HCT116 (cell line): ENCODE measurements at regions not wholly inside any gene's neighbourhood (a gene's known extent, or its start where the extent isn't known, plus 50 kb on each side); places are given as distances from the start of the nearest gene placed in this dataset.

ENCODE experiments used
- ATAC-seq: fragments of 200-7000 bp; cut with Tn5 transposase; 2 replicates; pipeline ENCODE4 v1.9.1; 2020; ENCODE audit warnings: mild to moderate bottlenecking, moderate library complexity
- BruUV-seq: library from RNA; stranded (reverse); fragments of 400-500 nt; replicated peaks from 2 replicates; lab custom pipeline; 2021; lab: Mats Ljungman, UMichigan
- CTCF ChIA-PET: fragments of 300-600 bp; sonication (Branson Sonifier 250); formaldehyde crosslinking; loops from one replicate; lab custom pipeline; 2021; ENCODE audit warnings: antibody characterized with exemption; lab: Charles Lee
- POLR2A ChIA-PET: fragments of 300-600, 350-600 bp; sonication (Branson Sonifier 250); formaldehyde crosslinking; loops from one replicate; lab custom pipeline; 2021; ENCODE audit warnings: antibody characterized with exemption; lab: Charles Lee
- RAD21 ChIA-PET, 2 experiments: fragments of 300-600 bp; sonication (Branson Sonifier 250); formaldehyde crosslinking; loops; one replicate each; lab custom pipeline; 2023; ENCODE audit warnings: low total read pairs in 2 of 2; ENCODE audit not compliant: uncharacterized antibody in 2 of 2, unreplicated experiment in 2 of 2, low non-redundant PET in 1 of 2; lab: Charles Lee
- DNase-seq: peaks from one replicate; pipeline ENCODE4 v3.0.0-alpha.2; 2010; ENCODE audit warnings: low read depth, low spot score
- H2AFZ ChIP-seq: fragments of 200-600 bp; shearing (Covaris generic), sonication (generic); 2 replicates; pipeline ENCODE4 v1.6.1; 2017; ENCODE audit warnings: low read depth, mixed run types, mixed read lengths, antibody characterized with exemption, low read length; ENCODE audit not compliant: poor library complexity, severe bottlenecking
- H3K27ac ChIP-seq: 2 replicates; pipeline ENCODE4 v1.5.1; 2012; ENCODE audit warnings: low read depth, low read length
- H3K27me3 ChIP-seq: fragments of 200-600 bp; sonication (generic); 2 replicates; pipeline ENCODE4 v1.6.1; 2016; ENCODE audit warnings: mixed run types, low read length, mixed read lengths; ENCODE audit not compliant: insufficient read depth
- H3K36me3 ChIP-seq, 2 experiments: fragments of 200-500 bp in 1 of 2; fragments of 200-600 bp in 1 of 2; sonication (Bioruptor generic) in 1 of 2; sonication (generic) in 1 of 2; 2 replicates each; pipeline versions ENCODE4 v1.5.1 to v1.6.1; 2014 to 2016; ENCODE audit warnings: low read length in 2 of 2, inconsistent platforms in 1 of 2, mixed read lengths in 1 of 2, mixed run types in 1 of 2; ENCODE audit not compliant: insufficient read depth in 2 of 2, control insufficient read depth in 1 of 2
- H3K4me1 ChIP-seq, 2 experiments: fragments of 200-600 bp in 1 of 2; sonication (generic) in 1 of 2; 2 replicates each; pipeline versions ENCODE4 v1.5.1 to v1.6.1; 2012 to 2017; ENCODE audit warnings: low read length in 2 of 2, inconsistent platforms in 1 of 2, mild to moderate bottlenecking in 1 of 2, mixed read lengths in 1 of 2, mixed run types in 1 of 2, moderate library complexity in 1 of 2; ENCODE audit not compliant: insufficient read depth in 2 of 2, control insufficient read depth in 1 of 2
- H3K4me2 ChIP-seq: fragments of 200-600 bp; sonication (generic); 2 replicates; pipeline ENCODE4 v1.6.1; 2017; ENCODE audit warnings: mixed run types, low read length, mixed read lengths
- H3K4me3 ChIP-seq, 2 experiments: fragments of 200-600 bp in 1 of 2; sonication (generic) in 1 of 2; replicated peaks in 1 of 2; 2 replicates each; pipeline ENCODE4 v1.5.1; 2011 to 2016; ENCODE audit warnings: low read length in 2 of 2, control low read depth in 1 of 2, low read depth in 1 of 2, mild to moderate bottlenecking in 1 of 2, mixed read lengths in 1 of 2, mixed run types in 1 of 2
- H3K79me2 ChIP-seq: fragments of 200-600 bp; sonication (generic); 2 replicates; pipeline ENCODE4 v1.6.1; 2017; ENCODE audit warnings: mild to moderate bottlenecking, mixed run types, low read length, moderate library complexity, mixed read lengths; ENCODE audit not compliant: insufficient read depth
- H3K9ac ChIP-seq: fragments of 200-600 bp; sonication (generic); 2 replicates; pipeline ENCODE4 v1.6.1; 2016; ENCODE audit warnings: low read length, mixed read lengths
- H3K9me2 ChIP-seq: fragments of 200-600 bp; sonication (generic), shearing (Covaris generic); 2 replicates; pipeline ENCODE4 v1.6.1; 2017; ENCODE audit warnings: mixed run types, mild to moderate bottlenecking, moderate library complexity; ENCODE audit not compliant: insufficient read depth
- H3K9me3 ChIP-seq, 2 experiments: fragments of 200-500 bp in 1 of 2; fragments of 200-600 bp in 1 of 2; sonication (Bioruptor generic) in 1 of 2; sonication (generic) in 1 of 2; 2 replicates each; pipeline ENCODE4 v1.6.1; 2014 to 2017; ENCODE audit warnings: low read length in 2 of 2, mixed read lengths in 2 of 2, inconsistent platforms in 1 of 2, low read depth in 1 of 2, mild to moderate bottlenecking in 1 of 2, mixed run types in 1 of 2, moderate library complexity in 1 of 2; ENCODE audit not compliant: control insufficient read depth in 1 of 2, insufficient read depth in 1 of 2
- H4K20me1 ChIP-seq: fragments of 200-600 bp; sonication (generic), shearing (Covaris generic); 2 replicates; pipeline ENCODE4 v1.6.1; 2017; ENCODE audit warnings: mixed run types, mild to moderate bottlenecking, moderate library complexity; ENCODE audit not compliant: insufficient read depth
- ATF3 ChIP-seq: IDR thresholded peaks from 2 replicates; pipeline ENCODE4 v1.6.1; 2012
- CBX3 ChIP-seq: IDR thresholded peaks from 2 replicates; pipeline ENCODE4 v1.6.1; 2012; ENCODE audit warnings: low read depth
- CEBPB ChIP-seq: IDR thresholded peaks from 2 replicates; pipeline ENCODE4 v1.6.1; 2012; ENCODE audit warnings: low read depth
- EGR1 ChIP-seq: IDR thresholded peaks from 2 replicates; pipeline ENCODE4 v1.6.1; 2012; ENCODE audit warnings: low read depth
- ELF1 ChIP-seq: IDR thresholded peaks from 2 replicates; pipeline ENCODE4 v1.6.1; 2012; ENCODE audit warnings: low read depth, borderline replicate concordance
- EZH2phosphoT487 ChIP-seq: fragments of 200-600 bp; IDR thresholded peaks from 2 replicates; pipeline ENCODE4 v1.6.1; 2018; ENCODE audit warnings: antibody characterized with exemption, borderline replicate concordance
- JUND ChIP-seq: IDR thresholded peaks from 2 replicates; pipeline ENCODE4 v1.6.1; 2012
- MAX ChIP-seq: IDR thresholded peaks from 2 replicates; pipeline ENCODE4 v1.6.1; 2012
- POLR2A ChIP-seq: IDR thresholded peaks from 2 replicates; pipeline ENCODE4 v1.7.0; 2011; ENCODE audit warnings: borderline replicate concordance; ENCODE audit not compliant: insufficient read depth, insufficient read length; ENCODE audit errors: extremely low read depth
- POLR2AphosphoS5 ChIP-seq: IDR thresholded peaks from 2 replicates; pipeline ENCODE4 v1.6.1; 2011; ENCODE audit warnings: mild to moderate bottlenecking, low read depth, low read length, moderate library complexity
- RAD21 ChIP-seq: IDR thresholded peaks from 2 replicates; pipeline ENCODE4 v1.6.1; 2012; ENCODE audit warnings: low read depth, mild to moderate bottlenecking
- REST ChIP-seq: IDR thresholded peaks from 2 replicates; pipeline ENCODE4 v1.6.1; 2012; ENCODE audit warnings: low read depth
- SIN3A ChIP-seq: IDR thresholded peaks from 2 replicates; pipeline ENCODE4 v1.6.1; 2012; ENCODE audit warnings: low read depth
- SP1 ChIP-seq: IDR thresholded peaks from 2 replicates; pipeline ENCODE4 v1.6.1; 2012; ENCODE audit warnings: low read depth
- TCF7L2 ChIP-seq: IDR thresholded peaks from 2 replicates; pipeline ENCODE4 v1.7.0; 2011; ENCODE audit warnings: borderline replicate concordance, inconsistent platforms; ENCODE audit not compliant: insufficient read depth, insufficient read length; ENCODE audit errors: extremely low read depth
- YY1 ChIP-seq: IDR thresholded peaks from 2 replicates; pipeline ENCODE4 v1.6.1; 2011; ENCODE audit warnings: low read length, low read depth, moderate library complexity, mild to moderate bottlenecking; ENCODE audit not compliant: insufficient replicate concordance; ENCODE audit errors: extremely low read depth
- ZBTB33 ChIP-seq: IDR thresholded peaks from 2 replicates; pipeline ENCODE4 v1.6.1; 2011; ENCODE audit warnings: mild to moderate bottlenecking, low read length, moderate library complexity; ENCODE audit not compliant: insufficient replicate concordance; ENCODE audit errors: extremely low read depth
- ZFX ChIP-seq: fragments of 450-650 bp; IDR thresholded peaks from 2 replicates; pipeline ENCODE4 v1.6.1; 2017
- ZNF274 ChIP-seq: fragments of 200-500 bp; sonication (Bioruptor generic); IDR thresholded peaks from 2 replicates; pipeline ENCODE4 v1.6.1; 2014; ENCODE audit warnings: mild to moderate bottlenecking, low read depth, low read length, inconsistent platforms
- intact Hi-C: fragments of 100-400 bp; cut with micrococcal nuclease; formaldehyde crosslinking; loops from 2 replicates; pipeline ENCODE4 v1.10.0; 2022

GRCh38 chr19:28603453-28603852, 609.5 kb downstream of the UQCRFS1 start:
- H4K20me1 ChIP-seq = no peaks in the 10 kb centered on the region
- no peak overlapping the region for H3K9ac ChIP-seq
- no peaks in the 10 kb centered on the region for H3K4me1 ChIP-seq
- H3K9me2 ChIP-seq = no peaks in the 10 kb centered on the region
- no peaks in the 10 kb centered on the region for H3K79me2 ChIP-seq
- no peak overlapping the region for H2AFZ ChIP-seq
- H3K4me3 ChIP-seq = no peak overlapping the region
- RAD21 ChIA-PET = no interaction called here
- H3K9me3 ChIP-seq = peaks cover 0 to 25% of the 10 kb centered on the region in 2 experiments; a peak in 2 of 4 replicates
- H3K4me2 ChIP-seq = no peak overlapping the region
- H3K27ac ChIP-seq = no peak overlapping the region
- CTCF ChIA-PET = no interaction called here
- no peaks in the 10 kb centered on the region for H3K36me3 ChIP-seq
- DNase-seq = no peak
- POLR2A ChIA-PET = no interaction called here
- no peak for ATAC-seq
- no peaks in the 10 kb centered on the region for H3K27me3 ChIP-seq
- TF ChIP-seq SP1 = no peak
- TF ChIP-seq ZFX = no peak
- TF ChIP-seq POLR2A = no peak
- no peak for TF ChIP-seq EZH2phosphoT487
- no peak for TF ChIP-seq YY1
- TF ChIP-seq SIN3A = no peak
- TF ChIP-seq CBX3 = no peak
- no peak for TF ChIP-seq JUND
- no peak for TF ChIP-seq TCF7L2
- no peak for TF ChIP-seq REST
- TF ChIP-seq ZNF274 = no peak
- no peak for TF ChIP-seq RAD21
- no peak for TF ChIP-seq POLR2AphosphoS5
- TF ChIP-seq CEBPB = no peak
- no peak for TF ChIP-seq MAX
- no peak for TF ChIP-seq ELF1
- TF ChIP-seq ATF3 = no peak
- no peak for TF ChIP-seq EGR1
- TF ChIP-seq ZBTB33 = no peak
- BruUV-seq = no TSS peak
- intact Hi-C loops = no loop called here
